T1000 (cell line): ENCODE measurements at regions not wholly inside any gene's neighbourhood (a gene's known extent, or its start where the extent isn't known, plus 50 kb on each side); places are given as distances from the start of the nearest gene placed in this dataset.

Experiments used
- DNase-seq: peaks from one replicate; lab custom pipeline; 2025; ENCODE audit warnings: mixed read lengths; lab: John Stamatoyannopoulos, UW

DNA sequence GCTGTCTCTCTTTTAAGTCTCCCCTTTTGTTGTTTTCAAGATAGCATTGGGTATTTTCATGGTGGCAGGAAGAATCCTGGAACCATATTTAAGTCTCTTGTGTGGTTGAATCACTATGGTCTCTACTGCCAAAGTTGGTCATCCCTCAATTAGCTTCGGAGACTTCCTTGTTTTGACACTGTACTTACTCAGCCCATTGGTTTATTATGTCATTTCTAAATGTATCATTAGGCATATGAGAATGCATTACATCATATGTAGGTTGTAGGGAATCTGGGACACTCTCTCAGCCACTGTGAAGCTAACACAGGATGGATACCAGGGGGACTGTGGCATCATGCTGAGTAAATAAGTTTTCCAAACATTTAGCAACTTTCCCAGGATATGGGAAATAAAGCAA lies 211.8 kb downstream of the DTHD1 start:
- DNase-seq = no peak

DNA sequence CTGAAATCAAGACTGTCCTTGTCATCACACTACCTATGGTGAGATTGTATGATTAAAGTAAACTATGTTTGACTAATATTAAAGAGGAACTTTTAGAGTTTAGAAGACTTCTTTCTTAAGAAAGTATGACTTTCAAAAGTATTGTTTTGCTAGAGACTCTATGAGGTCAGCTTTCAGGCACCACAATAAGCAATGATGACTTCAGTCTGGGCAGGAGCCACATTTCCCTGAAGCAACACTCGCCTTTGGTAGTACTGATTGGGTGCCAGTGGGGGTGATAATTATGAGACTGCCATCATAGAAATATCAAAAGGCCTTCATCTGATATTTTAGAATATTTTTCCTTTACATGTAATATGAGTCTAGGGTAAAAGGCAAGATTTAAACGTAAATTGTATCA lies 212.6 kb downstream of the DTHD1 start:
- DNase-seq = no peak

DNA sequence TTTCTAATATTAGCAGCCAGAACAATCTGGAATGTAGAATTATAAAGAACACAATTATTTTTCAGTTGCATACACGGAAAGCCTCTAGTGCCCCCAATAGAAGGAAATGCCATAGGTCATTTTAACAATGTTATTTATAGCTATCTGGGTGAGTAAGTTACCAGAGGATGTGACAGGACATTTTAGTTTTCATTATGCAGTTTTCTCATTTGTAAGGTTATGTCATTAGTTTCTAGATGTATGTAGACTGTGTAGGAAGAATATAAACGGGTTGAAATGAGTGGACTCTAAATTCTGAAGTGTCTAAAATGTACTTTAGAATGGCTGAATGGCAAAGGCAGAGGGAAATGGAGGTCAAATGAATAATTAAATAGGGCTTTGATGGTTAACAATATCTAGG lies 213.3 kb downstream of the DTHD1 start:
- DNase-seq = no peak

DNA sequence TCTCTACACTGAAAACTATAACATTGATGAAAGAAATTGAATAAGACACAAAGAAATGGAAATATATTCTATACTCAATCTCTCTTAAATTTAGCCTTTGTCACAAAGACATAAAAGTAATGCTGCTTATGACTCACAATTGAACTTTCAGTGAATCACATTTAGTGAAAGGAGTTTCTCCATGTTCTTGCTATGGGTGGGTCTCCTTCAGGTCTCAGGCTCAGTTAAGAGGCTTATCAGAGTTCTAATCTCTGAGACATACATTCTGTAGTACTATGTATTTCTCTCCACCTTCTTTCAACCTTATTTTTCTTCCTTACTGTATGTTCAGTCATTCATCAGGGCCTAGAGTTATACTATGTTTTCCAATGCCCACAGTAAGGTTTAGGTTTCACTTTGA lies 220.9 kb downstream of the DTHD1 start:
- DNase-seq = no peak

DNA sequence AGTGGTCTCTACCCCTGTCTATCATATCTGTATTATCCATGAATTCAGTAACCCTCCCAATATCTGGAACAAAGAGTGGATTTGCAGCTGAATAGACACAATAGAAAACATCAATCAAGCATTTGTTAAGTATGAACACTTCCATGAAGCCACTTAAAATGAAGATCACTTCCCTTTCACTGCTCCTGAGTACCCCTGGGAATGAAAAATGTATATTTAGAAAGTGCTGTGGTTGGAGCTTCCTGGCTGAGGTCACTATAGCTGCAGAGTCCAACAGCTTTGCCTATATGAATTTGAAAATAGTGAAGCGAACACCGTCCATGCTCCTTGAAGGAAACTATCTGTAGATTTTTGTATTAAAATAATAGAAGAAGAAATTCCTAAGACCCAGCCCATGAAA lies 227.0 kb downstream of the DTHD1 start:
- DNase-seq = no peak

DNA sequence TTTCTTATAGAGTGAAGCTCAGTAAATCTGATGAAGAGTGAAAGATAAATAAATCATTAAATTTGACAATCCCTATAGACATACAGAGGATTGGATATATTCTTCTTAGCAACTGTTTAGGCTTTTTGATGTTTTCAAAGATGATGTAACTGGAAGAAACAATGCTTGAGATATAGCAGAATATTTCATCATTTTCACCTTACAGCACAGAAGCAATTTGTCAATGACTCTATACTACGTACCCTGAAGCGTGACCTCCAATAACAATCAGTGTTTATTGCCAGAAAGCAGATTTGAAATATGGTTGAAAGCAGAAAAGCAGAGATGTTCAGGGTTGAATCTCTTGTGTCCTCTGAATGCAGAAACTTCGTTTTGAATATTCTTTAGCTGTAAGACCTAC lies 228.4 kb downstream of the DTHD1 start:
- no peak for DNase-seq

DNA sequence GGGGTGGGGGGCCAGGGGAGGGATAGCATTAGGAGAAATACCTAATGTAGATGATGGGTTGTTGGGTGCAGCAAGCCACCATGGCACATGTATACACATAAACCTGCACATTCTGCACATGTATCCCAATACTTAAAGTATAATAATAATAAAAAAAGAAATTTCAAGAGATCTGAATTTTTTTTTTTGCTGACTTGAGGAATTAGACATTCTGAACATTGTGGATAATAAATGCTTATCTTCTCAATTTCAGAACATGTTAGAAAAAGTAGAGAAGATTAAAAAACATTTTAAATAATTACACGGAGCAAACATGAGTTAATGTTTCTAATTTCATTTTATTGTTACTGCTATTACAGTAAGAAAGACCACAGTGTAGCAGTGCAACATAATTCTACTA lies 230.4 kb downstream of the DTHD1 start:
- no peak for DNase-seq

DNA sequence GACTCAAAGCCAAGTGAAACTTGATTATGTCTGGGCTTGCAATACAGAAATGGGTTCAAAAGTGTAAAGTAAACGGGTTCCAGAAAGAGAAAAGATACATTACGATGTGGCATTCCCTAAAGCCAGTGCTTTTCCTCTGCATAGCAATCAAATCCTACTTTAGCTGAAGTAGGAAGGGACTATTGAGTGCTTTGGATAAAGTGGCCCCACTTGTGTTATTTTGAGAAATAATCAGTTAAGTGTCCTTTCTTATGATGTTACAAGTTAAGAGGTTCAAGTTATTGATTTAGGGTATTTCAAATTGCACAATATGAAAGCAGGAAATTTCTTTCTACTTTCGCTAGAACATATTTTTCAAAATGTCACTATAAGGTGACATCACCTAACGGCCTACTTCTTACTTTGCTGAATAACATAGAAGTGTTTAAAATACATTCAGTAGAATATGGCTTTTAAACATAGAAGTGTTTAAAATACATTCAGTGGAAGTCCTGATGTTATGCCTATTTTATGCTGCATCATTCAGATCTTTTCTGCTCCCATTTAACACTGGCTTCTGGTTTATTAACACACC lies 235.2 kb downstream of the DTHD1 start:
- no peak for DNase-seq

DNA sequence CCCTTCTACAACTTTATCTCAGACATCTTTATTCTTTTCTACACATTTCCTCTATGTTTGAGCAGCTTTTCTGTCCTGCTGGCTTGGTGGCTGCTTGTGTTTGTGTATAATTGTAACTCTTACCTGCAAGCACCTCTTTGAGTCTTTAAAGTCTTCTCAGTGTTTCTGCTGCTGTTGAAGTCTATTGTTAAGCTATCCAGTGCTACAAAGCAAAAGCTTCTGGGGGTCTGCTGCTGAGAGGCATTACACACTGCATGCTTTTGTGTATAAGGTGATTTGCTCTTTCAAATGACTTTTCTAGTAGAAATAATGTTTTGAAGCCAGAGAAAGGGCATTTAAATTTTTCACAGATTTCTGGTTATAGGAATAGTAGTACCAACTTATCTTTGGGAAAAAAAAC lies 241.8 kb downstream of the DTHD1 start:
- no peak for DNase-seq

DNA sequence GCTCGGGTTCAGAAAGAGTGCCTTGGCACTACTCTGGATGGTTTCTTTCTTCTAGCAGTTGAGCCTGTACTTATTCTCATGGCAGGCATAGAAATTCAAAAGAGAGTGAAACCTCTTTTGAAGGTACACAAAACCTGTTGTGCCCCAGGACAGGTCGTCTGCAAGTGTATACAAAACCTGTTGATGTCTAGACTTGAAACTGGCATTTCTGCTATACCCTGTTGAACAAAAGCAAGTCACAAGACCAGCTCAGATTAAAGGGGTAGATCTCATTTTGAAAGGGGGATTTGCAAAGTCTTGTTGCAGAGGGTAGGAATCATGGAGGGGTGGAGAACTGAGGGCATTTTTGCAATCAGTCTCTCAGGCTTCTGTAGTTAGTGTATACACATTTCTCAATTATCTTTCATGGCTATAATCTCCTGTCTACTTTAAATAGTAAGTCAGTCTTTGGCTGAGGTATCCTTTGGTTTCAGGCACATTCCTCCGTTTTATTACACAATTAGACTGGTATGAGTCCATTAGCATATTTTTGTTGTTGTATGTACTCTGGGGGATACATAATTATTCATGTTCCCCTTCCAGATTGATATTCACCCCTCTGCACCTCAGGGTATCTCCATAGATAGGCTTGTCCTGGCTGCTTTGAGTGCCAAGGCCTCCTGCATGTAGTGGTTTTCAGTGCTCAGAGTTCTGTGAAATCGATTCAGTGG lies 251.4 kb downstream of the DTHD1 start:
- peak; percentile 32 for DNase-seq

DNA sequence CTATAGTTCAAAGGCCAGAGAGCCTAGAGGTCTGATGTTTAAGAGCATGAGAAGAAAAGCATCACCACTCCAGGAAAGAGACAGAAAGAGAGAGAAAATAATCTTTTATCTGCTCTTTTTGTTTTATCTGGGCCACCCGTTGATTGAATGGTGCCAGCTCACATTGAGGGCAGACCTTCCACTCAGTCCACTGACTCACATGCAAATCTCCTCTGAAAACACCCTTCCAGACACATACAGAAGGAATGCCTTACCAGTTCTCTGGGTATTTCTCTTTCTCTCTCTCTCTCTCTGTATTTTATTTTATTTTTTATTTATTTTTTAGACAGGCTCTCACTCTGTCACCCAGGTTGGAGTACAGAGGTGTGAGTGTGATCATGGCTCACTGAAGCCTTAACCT lies 252.5 kb downstream of the DTHD1 start:
- no peak for DNase-seq

DNA sequence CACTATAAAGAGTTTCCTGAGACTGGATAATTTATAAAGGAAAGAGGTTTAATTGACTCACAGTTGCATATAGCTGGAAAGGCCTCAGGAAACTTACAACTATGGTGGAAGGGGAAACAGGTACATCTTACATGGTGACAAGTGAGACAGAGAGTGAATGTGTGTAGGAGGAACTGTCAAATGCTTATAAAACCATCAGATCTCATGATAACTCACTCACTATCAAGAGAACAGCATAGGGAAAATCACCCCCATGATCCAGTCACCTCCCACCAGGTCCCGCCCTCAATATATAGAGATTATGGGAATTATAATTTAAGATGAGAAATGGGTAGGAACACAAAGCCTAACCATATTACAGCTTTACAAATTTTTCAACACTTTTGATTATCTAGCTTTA lies 266.0 kb downstream of the DTHD1 start:
- DNase-seq = no peak

DNA sequence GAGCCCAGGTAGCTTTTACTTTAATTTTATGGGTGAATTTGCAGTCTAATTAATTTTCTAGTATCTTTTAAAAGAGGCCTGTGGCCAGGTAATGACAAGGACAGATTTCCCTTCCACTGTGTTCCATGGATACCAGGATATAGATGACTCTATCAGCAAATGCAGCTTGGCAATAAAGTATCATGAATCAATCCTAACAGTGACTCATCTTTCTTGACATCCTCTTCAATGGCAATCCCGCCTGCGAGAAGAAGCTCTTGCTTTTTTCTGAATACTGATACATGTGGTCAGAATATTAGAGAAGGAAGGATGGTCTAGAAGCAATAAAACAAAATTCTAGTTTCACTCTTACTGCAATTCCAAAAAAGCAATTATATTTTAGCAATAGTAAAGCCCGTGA lies 267.8 kb downstream of the DTHD1 start:
- DNase-seq = no peak

DNA sequence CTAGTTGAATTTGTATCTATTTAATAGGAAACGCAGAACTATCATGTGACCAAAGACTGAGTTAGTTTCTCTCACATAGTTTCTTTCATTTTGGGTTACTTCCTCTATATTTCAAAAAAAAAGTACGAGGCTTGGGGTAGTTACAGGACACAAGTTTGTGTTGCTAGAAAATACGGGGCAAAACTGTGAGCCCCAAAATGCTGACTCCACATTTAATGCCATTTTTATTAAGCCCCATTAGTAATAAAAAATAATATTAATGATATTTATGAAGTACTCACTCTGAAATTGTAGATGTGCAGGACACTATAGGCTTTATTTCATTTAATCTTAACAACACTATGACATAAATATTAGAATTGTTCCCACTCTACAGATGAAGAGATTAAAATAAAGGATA lies 268.6 kb downstream of the DTHD1 start:
- no peak for DNase-seq

DNA sequence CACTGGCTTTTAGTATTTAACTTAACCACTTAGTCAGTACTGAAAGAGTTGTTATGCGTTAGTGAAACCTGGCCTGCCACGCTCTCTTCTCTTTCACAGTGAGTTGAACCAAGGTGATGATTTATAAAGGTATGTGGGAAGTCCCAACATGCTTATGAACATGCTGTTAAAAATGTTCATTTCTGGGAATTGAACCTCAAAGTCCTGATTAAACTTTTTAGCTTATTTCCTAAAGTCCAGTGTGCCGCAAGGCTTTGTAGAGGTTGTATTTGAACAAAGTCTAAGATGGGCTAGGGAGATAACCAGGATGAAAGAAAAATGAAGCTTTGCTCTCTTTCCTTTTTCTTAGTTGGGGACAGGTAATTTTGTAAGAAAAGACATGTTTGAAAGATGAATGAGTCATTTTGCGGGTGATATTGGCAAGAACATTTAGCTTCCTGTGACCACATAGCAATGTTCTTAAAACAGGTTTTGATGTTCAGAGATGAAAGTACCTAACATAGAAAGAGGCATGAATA lies 270.3 kb downstream of the DTHD1 start:
- no peak for DNase-seq

DNA sequence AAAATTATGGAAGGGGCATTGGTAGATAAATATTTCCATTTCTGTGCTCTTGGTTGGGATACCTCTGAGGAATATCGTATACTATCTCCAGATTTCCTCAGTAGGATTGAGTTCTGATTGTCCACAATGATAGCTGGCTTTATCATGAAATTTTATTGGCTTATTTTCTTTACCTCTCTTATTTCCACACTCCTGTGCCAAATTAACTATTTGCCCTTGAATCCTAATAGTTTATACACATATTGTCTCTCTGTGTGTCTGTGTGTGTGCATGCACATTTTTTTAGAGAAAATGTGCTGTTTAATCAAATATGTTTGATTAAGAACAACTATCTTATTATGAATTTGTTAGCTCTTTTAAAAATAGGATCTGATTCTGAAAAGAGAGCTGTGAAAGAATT lies 271.6 kb downstream of the DTHD1 start:
- DNase-seq = no peak

DNA sequence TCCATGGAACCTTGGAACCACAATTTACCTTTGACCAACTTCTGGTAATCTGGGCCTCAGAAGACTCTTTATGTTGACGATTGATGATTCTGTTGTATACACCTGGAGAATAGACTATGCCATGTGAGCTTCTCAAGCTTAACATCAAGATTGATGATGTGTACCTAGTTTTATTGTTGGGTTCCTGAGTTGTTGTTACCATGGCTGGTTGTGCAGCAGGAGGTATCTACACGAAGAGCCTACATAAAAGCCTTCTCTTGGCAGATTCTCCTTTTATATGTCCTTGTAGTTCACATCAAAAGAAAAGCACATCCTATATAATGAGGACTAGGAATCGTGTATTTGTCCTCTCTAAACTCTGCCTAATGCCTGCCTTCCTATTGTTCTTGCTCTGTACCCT lies 272.0 kb downstream of the DTHD1 start:
- DNase-seq = no peak

DNA sequence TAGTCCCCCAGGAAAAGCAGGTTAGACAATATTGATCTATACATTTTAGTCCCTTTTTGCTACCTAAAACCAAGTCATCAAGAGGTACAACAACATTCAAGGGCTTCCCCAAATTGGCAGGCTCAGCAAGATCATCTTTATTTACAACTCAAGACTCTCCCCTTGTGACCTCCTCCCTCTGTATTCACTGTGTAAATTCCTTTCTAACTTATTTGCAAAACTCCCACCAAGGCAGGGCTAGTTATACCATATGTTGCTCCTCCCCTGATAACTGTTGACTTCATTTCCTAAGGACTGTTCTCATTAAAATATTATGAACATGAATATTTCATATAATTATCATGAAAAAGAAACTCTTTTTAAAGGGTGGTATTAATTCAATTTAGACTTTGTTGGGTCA lies 275.6 kb downstream of the DTHD1 start:
- no peak for DNase-seq

DNA sequence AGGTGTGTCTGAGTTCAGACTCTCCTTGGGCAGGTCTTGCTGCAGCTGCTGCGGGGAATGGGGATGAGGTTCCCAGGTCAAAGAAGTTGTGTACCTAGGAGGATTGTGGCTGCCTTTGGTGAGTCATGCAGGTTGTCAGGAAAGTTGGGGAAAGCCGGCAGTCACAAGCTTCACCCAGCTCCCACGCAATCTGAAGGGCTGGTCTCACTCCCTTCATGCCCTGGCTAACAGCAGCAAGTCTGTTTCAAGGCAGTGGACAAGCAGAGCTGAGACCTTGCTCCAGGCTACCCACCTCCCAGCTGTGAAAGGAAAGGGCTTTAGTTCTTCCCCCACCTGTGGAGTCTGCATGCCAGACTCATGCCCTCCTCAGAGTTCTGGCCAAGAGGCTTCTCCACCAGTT lies 287.2 kb downstream of the DTHD1 start:
- DNase-seq = no peak

DNA sequence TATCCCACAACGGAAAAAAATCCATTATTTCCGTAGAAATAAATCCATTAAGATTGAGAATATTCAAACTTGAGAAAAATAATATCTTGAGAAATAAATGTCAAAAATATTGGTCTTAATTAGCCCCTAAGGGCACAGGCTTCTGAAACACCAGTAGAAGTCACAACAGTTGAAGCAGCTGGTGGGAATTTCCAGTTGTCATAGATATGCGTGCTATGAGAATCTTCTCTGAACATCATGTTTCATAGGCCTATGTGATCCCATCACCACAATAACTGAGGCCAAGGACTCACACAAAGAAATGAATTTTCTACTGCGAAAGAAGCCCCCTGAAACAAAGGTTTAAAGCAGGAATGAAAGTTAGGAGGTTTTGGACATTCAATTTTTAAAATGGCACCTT lies 292.0 kb downstream of the DTHD1 start:
- no peak for DNase-seq

DNA sequence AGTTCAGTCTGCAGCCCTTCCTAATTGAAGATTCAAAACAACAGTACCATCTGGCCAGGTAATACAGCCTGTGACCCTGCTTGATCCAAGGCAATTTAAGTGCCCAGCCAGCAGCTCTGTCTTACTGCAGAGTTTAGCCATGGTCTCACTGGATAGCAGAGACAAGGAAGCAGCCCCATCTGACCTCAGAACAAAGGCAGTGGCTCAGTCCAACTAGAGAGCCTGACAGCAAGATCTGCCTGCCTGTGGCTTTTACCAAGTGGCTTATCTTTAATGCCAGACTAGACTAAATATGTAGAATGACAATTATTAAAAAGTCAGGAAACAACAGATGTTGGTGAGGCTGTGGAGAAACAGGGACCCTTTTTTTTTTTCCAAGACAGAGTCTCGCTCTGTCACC lies 293.4 kb downstream of the DTHD1 start:
- DNase-seq = no peak

DNA sequence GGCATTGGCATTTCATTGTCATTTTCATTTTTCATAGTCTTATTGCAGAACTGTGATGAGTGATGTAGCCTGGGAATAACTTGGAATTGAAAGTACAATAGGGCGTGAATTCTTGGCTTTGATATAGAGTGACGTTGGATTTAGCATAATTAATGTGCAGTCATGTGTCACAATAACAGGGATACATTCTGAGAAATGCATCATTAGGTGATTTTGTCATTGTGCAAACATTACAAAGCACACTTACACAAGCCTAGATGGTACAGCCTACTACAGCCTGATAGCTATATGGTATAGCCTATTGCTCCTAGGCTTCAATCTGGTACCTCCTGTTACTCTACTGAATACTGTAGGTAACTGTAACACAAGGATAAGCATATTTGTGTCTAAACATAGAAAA lies 300.8 kb downstream of the DTHD1 start:
- DNase-seq = no peak

DNA sequence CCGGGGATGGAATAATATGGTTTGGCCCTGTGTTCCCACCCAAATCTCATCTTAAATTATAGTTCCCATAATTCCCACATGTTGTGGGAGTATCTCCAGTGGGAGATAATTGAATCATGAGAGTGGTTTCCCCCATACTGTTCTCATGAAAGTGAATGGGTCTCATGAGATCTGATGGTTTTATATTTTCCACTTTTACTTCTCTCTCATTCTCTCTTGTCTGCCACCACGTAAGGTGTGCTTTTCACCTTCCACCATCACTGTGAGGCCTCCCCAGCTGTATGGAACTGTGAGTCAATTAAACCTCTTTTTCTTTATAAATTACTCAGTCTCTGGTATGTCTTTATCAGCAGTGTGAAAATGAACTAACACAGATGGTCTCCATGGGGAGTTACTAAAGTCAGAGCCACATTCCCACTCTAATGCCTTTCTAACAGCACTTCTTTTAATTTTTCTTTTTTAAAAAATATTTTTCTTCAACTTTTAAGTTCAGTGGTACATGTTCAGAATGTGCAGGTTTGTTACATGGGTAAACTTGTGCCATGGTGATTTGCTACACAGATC lies 306.6 kb downstream of the DTHD1 start:
- DNase-seq = no peak

DNA sequence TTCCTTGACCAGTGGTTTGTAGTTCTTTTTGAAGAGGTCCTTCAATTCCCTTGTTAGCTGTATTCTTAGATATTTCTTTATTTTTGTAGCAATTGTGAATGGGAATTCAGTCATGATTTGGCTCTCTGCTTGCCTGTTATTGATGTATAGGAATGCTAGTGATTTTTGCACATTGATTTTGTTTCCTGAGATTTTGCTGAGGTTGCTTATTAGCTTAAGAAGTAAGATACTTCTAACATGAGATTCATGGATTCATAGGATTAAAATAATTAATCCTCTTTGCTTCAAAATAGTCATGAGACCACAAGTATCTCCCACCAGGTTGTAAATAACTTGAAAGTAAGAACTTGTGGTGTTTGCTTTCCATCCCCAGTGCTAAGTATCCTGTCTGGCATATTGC lies 308.9 kb downstream of the DTHD1 start:
- DNase-seq = no peak
